ENCODE measurements at regions not wholly inside any gene's neighbourhood (a gene's known extent, or its start where the extent isn't known, plus 50 kb on each side); places are given as distances from the start of the nearest gene placed in this dataset.

DNA sequence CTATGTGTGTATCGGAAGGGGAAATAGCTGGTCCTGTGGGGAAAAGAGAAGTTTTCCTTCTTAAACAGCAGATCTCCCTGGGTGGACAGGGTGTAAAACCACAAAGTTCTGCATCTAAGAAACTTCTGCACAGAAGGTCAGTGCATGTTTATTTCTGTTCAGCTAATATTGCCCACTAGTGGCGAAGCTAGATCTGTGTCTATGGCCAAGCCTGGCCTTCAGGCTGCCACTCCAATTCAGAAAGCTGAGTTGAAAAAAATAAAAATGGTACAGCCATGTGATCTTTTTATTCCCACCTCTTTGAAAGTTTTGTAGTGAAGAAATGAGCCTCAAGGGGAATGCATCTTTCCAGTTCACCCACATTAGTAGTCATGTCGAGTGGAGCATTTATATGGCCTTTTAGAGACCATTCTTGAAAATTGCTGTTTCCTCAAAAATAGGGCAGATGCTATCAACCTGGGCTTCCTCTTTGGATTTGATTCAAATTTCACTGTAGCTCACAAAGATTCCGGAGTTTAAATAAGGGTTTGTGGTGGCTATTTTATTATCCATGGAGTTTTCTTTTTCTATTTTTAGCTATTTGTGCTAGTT, 488.0 kb downstream of the PRELID2 start:
- Histone ChIP-seq H3K27me3 (ENCODE audit: insufficient read depth, low read depth, severe bottlenecking) (no peaks in the 10 kb centered on the region), H3K27ac (no peak overlapping the region), H3K36me3 (no peaks in the 10 kb centered on the region), H3K9me3 (ENCODE audit: severe bottlenecking) (no peaks in the 10 kb centered on the region), H3K4me3 (ENCODE audit: low read depth, low read length) (no peak overlapping the region)
- TF ChIP-seq, protein P1, sequence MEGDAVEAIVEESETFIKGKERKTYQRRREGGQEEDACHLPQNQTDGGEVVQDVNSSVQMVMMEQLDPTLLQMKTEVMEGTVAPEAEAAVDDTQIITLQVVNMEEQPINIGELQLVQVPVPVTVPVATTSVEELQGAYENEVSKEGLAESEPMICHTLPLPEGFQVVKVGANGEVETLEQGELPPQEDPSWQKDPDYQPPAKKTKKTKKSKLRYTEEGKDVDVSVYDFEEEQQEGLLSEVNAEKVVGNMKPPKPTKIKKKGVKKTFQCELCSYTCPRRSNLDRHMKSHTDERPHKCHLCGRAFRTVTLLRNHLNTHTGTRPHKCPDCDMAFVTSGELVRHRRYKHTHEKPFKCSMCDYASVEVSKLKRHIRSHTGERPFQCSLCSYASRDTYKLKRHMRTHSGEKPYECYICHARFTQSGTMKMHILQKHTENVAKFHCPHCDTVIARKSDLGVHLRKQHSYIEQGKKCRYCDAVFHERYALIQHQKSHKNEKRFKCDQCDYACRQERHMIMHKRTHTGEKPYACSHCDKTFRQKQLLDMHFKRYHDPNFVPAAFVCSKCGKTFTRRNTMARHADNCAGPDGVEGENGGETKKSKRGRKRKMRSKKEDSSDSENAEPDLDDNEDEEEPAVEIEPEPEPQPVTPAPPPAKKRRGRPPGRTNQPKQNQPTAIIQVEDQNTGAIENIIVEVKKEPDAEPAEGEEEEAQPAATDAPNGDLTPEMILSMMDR (IDR thresholded peaks at IDR 0.05; ENCODE audit: low read depth, low read length), result peak; percentile 71
- peak; percentile 27 for DNase-seq

DNA sequence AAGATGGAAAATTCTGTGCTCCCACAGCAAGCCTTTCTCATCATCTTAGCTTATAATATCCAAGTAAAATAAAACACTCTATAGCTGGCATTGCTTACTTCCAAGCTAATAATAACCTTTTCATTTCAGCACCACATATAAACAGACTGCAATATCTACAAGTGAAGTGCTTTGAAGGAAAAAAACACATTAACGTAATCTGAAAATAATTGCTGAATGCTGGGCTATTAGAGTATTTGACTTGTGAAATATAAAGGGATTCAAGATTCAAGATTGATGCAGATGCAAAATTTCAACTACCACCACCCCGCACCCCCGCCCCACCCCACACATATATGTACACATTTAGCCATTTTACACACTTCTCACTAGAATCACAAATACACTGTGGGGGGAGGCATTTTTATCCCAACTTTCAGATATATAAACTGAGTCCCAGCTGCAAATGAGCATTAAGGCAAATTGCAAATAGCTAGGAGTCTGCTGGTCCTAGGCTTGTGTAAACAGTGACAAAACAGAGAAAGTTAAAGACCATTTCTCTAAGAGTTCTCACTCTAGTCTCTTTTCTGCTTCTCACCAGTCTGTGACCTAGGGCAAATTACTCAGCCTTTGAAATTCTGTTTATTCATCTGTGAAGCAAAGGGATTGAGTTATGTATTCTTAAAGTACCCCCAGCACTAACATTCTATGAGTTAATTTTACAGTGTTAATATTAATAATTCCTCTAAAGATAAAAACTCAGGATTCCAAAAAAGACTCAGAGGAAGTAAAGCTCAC, 489.4 kb downstream of the PRELID2 start:
- no peak overlapping the region for H3K4me3 ChIP-seq (ENCODE audit: low read depth, low read length)
- H3K27me3 ChIP-seq (ENCODE audit: insufficient read depth, low read depth, severe bottlenecking), result no peaks in the 10 kb centered on the region
- no peaks in the 10 kb centered on the region for H3K36me3 ChIP-seq
- DNase-seq, result no peak
- TF ChIP-seq, protein P1 (IDR thresholded peaks at IDR 0.05; ENCODE audit: low read depth, low read length), result no peak
- no peaks in the 10 kb centered on the region for H3K9me3 ChIP-seq (ENCODE audit: severe bottlenecking)
- no peak overlapping the region for H3K27ac ChIP-seq

DNA sequence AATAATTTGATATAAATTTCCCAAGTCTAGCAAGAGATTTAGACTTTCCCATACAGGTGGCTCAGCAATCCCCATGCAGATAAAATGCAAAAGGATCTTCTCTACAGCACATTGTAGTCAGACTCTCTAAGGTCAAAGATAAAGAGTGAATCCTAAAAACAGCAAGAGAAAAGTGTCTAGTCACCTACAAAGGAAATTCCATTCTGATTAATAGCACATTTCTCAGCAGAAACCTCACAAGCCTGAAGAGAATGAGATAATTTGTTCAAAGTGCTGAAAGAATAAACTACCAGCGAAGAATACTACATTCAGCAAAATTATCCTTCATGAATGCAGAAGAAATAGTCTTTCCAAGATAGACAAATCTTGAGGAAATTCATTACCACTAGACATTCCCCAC, 493.3 kb downstream of the PRELID2 start:
- Histone ChIP-seq H3K4me3 (ENCODE audit: low read depth, low read length) (no peak overlapping the region), H3K27me3 (ENCODE audit: insufficient read depth, low read depth, severe bottlenecking) (no peaks in the 10 kb centered on the region), H3K27ac (no peak overlapping the region), H3K36me3 (no peaks in the 10 kb centered on the region), H3K9me3 (ENCODE audit: severe bottlenecking) (no peaks in the 10 kb centered on the region)
- DNase-seq, result no peak
- TF ChIP-seq, protein P1 (IDR thresholded peaks at IDR 0.05; ENCODE audit: low read depth, low read length), result no peak

DNA sequence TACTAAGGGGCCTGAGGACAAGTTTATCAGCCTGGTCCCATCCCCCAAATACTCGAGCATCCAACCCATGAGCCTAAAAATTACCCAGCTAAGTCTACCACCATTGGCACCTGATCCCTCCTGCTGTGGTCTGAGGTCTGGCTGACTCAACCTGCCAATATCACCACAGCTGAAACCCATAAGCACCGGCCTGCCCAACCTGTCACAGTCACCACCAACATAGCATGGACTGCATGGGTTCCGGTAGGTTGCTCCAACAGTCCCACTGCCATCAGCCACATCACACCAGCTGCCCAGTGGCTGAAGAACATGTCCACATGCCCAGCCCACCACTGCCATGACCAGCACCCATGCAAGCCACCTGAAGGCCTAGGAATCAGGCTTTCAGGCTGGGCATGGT, 495.0 kb downstream of the PRELID2 start:
- DNase-seq, result no peak
- Histone ChIP-seq H3K27ac (no peak overlapping the region), H3K4me3 (ENCODE audit: low read depth, low read length) (no peak overlapping the region), H3K9me3 (ENCODE audit: severe bottlenecking) (peaks cover 2% of the 10 kb centered on the region), H3K27me3 (ENCODE audit: insufficient read depth, low read depth, severe bottlenecking) (no peaks in the 10 kb centered on the region), H3K36me3 (no peaks in the 10 kb centered on the region)
- TF ChIP-seq, protein P1 (IDR thresholded peaks at IDR 0.05; ENCODE audit: low read depth, low read length), result no peak

DNA sequence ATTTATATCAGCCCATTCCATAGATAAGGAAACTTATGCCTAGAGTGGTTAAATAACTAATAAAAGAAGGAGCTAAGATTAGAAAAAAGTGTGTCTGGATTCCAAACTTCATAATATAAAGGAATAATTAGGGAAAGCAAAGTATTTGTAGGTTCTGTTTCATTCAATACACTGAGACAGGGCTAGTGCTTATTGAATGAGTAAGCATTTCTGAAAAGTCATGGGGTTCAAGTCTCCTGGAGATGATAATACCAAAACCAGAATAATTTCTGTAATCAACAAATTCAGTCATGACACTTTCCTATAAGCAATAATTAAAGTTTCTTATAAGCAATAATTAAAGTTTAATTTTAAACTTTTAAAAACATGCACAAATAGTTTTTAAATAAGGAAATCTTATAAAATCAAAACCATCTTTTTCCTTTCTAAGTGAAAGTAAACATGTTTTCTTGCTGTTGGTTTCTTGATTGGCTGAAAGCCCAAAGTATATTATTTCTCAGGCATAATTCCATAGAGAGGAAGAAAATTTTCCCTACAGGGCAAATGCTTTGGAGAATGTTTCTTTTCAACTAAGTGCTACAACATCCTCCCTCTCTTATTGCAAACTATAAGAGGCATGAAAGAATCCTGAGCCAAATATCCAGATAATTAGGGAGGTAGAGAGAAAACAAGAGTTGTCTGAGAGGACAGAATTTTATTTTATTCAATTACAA, 510.2 kb downstream of the PRELID2 start:
- TF ChIP-seq, protein P1 (IDR thresholded peaks at IDR 0.05; ENCODE audit: low read depth, low read length), result no peak
- H3K4me3 ChIP-seq (ENCODE audit: low read depth, low read length), result no peak overlapping the region
- no peak for DNase-seq

More for the DNA sequence above, 510.2 kb downstream of the PRELID2 start:
- Histone ChIP-seq H3K27ac (no peak overlapping the region), H3K9me3 (ENCODE audit: severe bottlenecking) (no peaks in the 10 kb centered on the region), H3K36me3 (no peaks in the 10 kb centered on the region), H3K27me3 (ENCODE audit: insufficient read depth, low read depth, severe bottlenecking) (no peaks in the 10 kb centered on the region)
